ENCODE measurements at regions not wholly inside any gene's neighbourhood (a gene's known extent, or its start where the extent isn't known, plus 50 kb on each side); places are given as distances from the start of the nearest gene placed in this dataset.

GRCh38 chr21:35681946-35682345 lies 378.4 kb downstream of the SETD4 start:
- H3K9me3 ChIP-seq (ENCODE audit: control insufficient read depth, insufficient read depth, low read depth, low read length) = no peaks in the 10 kb centered on the region
- CTCF ChIA-PET = no interaction called here
- TF ChIP-seq ZNF266 (tag by site-specific recombination; IDR thresholded peaks at IDR 0.05; ENCODE audit: low read depth) (no peak), PRDM10 (tag by site-specific recombination; IDR thresholded peaks at IDR 0.05) (peak; percentile 49; the same call in 1 of the 2 replicates), GLI4 (tag by site-specific recombination; IDR thresholded peaks at IDR 0.05) (no peak), ZNF133 (tag by site-specific recombination; IDR thresholded peaks at IDR 0.05) (no peak), YY1 (tag by site-specific recombination; IDR thresholded peaks at IDR 0.05) (no peak)
- no peaks in the 10 kb centered on the region for H3K36me3 ChIP-seq (ENCODE audit: control insufficient read depth in 2 of 2, insufficient read depth in 1 of 2, low read length in 2 of 2)
- POLR2A ChIA-PET = no interaction called here
- no peak overlapping the region for H3K27ac ChIP-seq (ENCODE audit: extremely low read depth, low read depth, low read length)
- H3K4me1 ChIP-seq (ENCODE audit: control insufficient read depth, insufficient read depth, low read length) = no peaks in the 10 kb centered on the region
- no peak overlapping the region for H3K4me3 ChIP-seq (ENCODE audit: low read depth, low read length)

- Histone ChIP-seq H3K27ac (ENCODE audit: extremely low read depth, low read depth, low read length) (no peak overlapping the region), H3K9me3 (ENCODE audit: control insufficient read depth, insufficient read depth, low read depth, low read length) (no peaks in the 10 kb centered on the region), H3K36me3 (ENCODE audit: control insufficient read depth in 2 of 2, insufficient read depth in 1 of 2, low read length in 2 of 2) (no peaks in the 10 kb centered on the region), H3K4me1 (ENCODE audit: control insufficient read depth, insufficient read depth, low read length) (no peaks in the 10 kb centered on the region), H3K4me3 (ENCODE audit: low read depth, low read length) (no peak overlapping the region)
- ChIA-PET POLR2A (no interaction called here), CTCF (interaction anchor here (0.7 kb wide), 2 partner anchors 12 to 160 kb away, joined by 3 read pairs; no protein-coding TSS in a partner anchor)
- TF ChIP-seq IKZF3 (tag by site-specific recombination; IDR thresholded peaks at IDR 0.05) (no peak), ZNF132 (tag by site-specific recombination; IDR thresholded peaks at IDR 0.05; ENCODE audit: borderline replicate concordance) (no peak), ZNF174 (tag by site-specific recombination; IDR thresholded peaks at IDR 0.05) (no peak)
These were observed 381.2 kb downstream of the SETD4 start for GRCh38 chr21:35679076-35679475.

- no peaks in the 10 kb centered on the region for H3K4me1 ChIP-seq (ENCODE audit: control insufficient read depth, insufficient read depth, low read length)
- POLR2A ChIA-PET = no interaction called here
- no peak overlapping the region for H3K4me3 ChIP-seq (ENCODE audit: low read depth, low read length)
- CTCF ChIA-PET = interaction anchor here (0.7 to 0.9 kb wide), 2 partner anchors 159 to 162 kb away, joined by 3 read pairs; no protein-coding TSS in a partner anchor
- no peak for TF ChIP-seq ZNF513 (tag by site-specific recombination; IDR thresholded peaks at IDR 0.05)
- peak; percentile 94 for TF ChIP-seq ZNF366 (tag by site-specific recombination; conservative IDR thresholded peaks at IDR 0.05)
- TF ChIP-seq ZNF658 (tag by site-specific recombination; IDR thresholded peaks at IDR 0.05) = peak; percentile 41; the same call in 1 of the 2 replicates
- TF ChIP-seq ZNF654 (tag by site-specific recombination; IDR thresholded peaks at IDR 0.05; ENCODE audit: low read depth) = no peak
- peak; percentile 99 for TF ChIP-seq ZBTB17 (tag by site-specific recombination; IDR thresholded peaks at IDR 0.05)
- 0 out of 2 replicates have a peak, but pooled peaks have one; percentile 23 for TF ChIP-seq ZNF776 (tag by site-specific recombination; IDR thresholded peaks at IDR 0.05; ENCODE audit: borderline replicate concordance)
- no peak for TF ChIP-seq ZNF544 (tag by site-specific recombination; IDR thresholded peaks at IDR 0.05)
- TF ChIP-seq ZNF571 (tag by site-specific recombination; IDR thresholded peaks at IDR 0.05) = peak; percentile 73; the same call in 1 of the 2 replicates
- H3K36me3 ChIP-seq (ENCODE audit: control insufficient read depth in 2 of 2, insufficient read depth in 1 of 2, low read length in 2 of 2) = no peaks in the 10 kb centered on the region
- no peaks in the 10 kb centered on the region for H3K9me3 ChIP-seq (ENCODE audit: control insufficient read depth, insufficient read depth, low read depth, low read length)
- no peak overlapping the region for H3K27ac ChIP-seq (ENCODE audit: extremely low read depth, low read depth, low read length)
These were observed 381.9 kb downstream of the SETD4 start for GRCh38 chr21:35678393-35678792.

All from HEK293 (cell line).